GM12872 (cell line): ENCODE measurements at regions not wholly inside any gene's neighbourhood (a gene's known extent, or its start where the extent isn't known, plus 50 kb on each side); places are given as distances from the start of the nearest gene placed in this dataset.

ENCODE experiments used
- CTCF ChIP-seq: IDR thresholded peaks from 3 replicates; pipeline ENCODE4 v1.5.1; 2011; ENCODE audit warnings: low read depth, mild to moderate bottlenecking, low read length, moderate library complexity; ENCODE audit not compliant: insufficient read depth

GRCh38 chr1:90407737-90408136 is 309.4 kb downstream of the BARHL2 start:
- no peak for TF ChIP-seq CTCF

DNA sequence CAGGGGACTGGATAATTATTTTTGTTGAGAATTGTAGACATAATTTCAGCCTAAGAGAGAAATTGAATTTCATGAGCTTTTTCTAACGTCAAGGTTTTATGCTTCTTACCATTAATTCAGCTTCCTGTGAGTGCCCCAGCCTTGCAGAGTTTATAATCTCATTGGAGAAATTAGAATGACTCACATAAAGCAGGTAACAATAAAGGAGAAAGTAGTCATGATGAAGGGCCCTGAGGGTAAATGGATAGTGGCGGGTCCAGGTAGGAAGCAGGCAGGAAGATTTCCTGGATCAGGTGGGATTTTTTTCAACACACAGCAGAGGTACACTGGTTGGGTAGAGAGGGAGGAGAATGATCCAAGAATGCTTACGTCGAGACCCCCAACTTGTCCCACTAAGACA is 311.4 kb downstream of the BARHL2 start:
- no peak for TF ChIP-seq CTCF

DNA sequence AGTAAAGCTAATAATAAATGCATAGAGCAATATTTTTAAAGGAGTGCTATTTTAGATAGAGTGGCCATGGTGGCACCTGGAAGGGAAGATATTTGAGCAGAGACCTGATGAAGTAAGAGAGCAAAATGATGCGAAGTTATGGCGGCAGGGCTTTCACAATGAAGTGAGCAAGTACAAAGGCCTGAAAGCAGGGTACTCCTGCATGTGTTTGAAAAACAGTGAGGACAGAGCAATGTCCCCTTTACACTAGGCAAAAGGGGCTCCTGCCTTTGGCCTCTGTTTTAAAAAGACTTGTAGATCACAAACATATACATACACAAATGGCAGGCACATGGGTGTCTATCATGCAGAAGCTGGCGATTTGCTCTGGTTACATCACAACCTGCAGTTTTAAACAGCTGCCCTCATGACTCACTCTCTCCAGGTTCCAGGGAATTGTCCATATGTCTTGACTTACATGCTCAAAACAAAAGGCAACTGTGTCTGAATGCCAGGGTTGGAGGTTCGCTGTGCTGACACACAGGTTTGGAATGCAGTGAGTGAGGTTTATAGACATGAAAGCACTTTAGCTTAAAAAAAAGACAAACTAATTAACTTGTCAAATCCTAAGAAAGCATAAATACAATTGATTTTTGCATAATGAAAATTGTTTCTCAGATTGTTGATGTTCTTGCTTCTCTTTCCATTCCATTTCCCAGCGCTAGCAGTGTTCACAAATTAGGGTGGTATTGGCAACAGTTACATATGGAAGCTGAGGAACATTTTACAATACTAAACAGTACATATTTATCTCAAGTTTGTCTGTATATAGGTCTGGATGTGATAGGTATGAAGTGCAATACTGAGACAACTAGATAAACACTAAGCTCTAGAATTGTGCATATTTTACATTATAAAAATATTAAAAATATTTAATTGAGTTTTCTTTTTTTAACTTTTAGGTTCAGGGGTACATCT is 313.9 kb downstream of the BARHL2 start:
- no peak for TF ChIP-seq CTCF

GRCh38 chr1:90400131-90400530 is 317.0 kb downstream of the BARHL2 start:
- TF ChIP-seq CTCF, result no peak

DNA sequence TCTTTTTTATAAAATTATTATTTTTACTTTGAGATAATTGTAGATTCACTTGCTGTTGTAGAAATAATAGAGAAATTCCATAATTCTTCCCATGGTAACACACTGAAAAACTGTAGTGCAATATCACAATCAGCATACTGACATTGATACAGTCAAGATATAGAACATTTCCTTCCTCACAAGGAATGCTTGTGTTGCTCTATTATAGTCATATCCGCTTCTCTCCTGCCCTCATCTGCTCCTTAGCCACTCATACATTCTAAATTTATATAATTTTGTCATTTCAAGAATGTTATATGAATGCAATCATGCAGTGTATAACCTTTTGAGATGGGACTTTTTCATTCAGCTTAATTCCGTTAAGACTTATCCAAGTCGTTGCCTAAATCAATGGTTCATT is 320.2 kb downstream of the BARHL2 start:
- TF ChIP-seq CTCF, result no peak

GRCh38 chr1:90394247-90394646 is 322.9 kb downstream of the BARHL2 start:
- TF ChIP-seq CTCF, result no peak

DNA sequence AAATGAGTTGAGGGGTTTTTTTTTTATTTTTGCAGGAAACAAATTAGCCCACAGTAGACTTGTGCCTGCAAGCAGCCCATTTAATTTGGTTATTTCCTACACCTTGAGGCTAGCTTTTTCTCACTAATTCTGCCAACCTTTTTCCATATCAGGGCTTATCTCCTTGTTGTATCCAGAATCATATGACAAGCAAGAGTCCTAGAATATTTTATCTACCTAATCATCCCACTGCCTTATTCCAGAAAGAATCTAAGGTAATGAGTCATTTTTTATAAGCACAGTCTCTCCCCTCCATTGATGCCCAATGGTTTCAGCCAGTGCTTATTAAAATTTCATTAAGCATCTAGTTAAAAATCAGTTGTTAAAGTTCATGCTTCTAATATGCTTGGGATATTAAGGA is 324.1 kb downstream of the BARHL2 start:
- no peak for TF ChIP-seq CTCF
